HG02642 (cell line): ENCODE measurements at regions not wholly inside any gene's neighbourhood (a gene's known extent, or its start where the extent isn't known, plus 50 kb on each side); places are given as distances from the start of the nearest gene placed in this dataset.
"Not testable (repeated sequence)": the region's sequence is repeated elsewhere in the genome, so short reads cannot be mapped to it uniquely, and the experiment has no call there.

Experiments used
- ATAC-seq: cut with Tn5 transposase; IDR thresholded peaks from one replicate; pipeline ENCODE4 v1.9.1; 2021; ENCODE audit warnings: mild to moderate bottlenecking; ENCODE audit not compliant: unreplicated experiment, poor library complexity

DNA sequence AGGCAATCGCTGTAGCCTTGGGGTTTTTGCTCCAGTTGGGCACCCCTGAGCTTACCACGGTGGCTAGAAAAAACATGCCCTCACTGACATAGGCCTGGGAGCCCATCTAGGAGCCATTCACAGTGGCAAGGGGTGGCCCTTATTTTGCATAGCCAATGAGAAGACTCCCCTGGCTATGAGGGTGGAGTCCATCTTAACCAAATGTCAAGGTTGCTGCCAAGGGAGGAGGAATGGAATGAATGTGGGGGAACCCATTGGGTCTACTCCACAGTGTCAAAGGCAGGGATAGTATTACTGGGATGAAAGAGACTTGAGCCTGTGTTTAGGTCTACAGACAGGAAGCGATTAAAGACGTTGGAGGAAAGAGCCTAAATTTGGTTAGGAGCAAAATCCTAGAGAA is 295.7 kb upstream of the PLGLB2 start:
- not testable (repeated sequence) for ATAC-seq

DNA sequence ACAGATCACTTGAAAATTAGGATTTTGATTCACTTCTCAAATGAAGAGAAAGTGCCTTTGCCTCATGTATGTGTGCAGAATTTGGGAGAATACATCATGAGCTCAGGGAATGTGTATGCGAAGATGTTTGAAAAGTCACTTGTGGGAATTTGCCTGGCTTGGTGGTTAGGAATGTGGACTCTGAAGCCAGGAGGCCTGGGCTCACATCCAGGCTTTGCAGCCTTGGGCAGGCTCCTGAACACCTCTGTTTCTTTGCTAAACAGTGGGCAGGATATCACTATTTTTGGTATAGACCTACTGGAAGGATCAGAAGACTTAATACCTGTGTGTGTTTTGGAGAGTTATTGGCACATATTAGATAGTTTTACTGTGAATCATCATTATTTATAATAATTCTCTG is 295.0 kb upstream of the PLGLB2 start:
- ATAC-seq: not testable (repeated sequence)

DNA sequence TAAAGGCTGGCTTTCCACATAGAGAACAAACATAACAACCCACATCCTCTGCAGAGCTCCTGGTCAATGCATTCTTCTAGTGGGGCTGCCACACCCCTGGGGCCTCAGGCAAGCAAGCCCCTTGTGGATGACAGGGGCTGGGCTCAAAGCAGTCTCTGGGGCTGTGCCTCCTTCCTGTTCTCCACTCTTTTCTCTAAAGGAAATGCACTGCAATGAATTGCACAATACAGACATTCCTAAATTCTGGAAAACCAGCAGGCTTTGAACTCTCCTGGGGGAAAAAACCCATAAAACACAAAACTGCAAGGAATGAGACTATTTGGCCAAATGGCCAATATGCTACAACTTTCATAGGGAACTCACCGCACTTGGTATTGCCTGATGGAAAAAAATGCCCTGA is 293.9 kb upstream of the PLGLB2 start:
- ATAC-seq: not testable (repeated sequence)

DNA sequence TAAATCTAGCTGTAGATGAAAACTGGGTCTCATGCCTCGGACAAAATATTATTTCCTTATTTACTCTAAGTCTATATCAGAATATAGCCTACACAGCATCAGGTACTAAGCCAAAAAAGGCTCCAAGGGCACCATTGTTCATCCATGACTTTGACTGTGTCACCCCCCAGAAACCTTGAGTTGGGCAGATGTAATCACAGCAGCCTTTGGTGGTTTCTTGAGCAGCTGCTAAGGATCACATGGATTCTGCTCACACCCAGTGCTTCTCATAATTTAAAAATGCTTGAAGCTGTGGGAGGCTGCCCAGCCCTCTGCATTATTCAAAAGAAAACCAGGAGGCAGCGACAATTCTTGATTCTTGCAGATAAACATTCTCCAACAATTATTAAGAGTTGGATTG is 293.5 kb upstream of the PLGLB2 start:
- ATAC-seq: not testable (repeated sequence)

DNA sequence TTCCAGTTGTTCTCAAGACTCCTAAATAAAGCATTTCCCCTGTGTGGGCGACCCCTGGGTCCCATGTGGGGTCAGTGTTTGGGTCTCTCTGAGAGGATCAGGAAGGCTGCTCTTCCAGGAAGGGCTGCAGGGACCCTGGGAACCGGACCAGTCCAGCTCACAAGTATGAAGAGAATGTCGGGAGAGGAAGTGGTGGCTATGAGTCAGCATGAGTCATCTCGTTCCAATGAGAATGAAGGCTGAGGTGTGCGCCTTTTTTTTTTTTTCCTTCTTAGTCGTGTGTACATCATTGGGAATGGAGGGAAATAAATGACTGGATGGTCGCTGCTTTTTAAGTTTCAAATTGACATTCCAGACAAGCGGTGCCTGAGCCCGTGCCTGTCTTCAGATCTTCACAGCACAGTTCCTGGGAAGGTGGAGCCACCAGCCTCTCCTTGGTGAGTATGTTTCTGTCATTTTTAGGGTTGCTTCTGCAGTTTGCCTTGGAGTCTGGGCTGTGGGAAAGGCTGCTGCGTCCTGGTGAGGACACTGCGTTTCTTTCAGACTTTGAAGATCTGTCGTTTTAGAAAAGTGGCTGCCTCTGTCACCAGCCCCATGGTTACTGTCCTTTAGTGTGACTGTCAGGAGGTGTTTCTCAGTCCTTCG is 292.6 kb upstream of the PLGLB2 start:
- peak; percentile 56 for ATAC-seq

DNA sequence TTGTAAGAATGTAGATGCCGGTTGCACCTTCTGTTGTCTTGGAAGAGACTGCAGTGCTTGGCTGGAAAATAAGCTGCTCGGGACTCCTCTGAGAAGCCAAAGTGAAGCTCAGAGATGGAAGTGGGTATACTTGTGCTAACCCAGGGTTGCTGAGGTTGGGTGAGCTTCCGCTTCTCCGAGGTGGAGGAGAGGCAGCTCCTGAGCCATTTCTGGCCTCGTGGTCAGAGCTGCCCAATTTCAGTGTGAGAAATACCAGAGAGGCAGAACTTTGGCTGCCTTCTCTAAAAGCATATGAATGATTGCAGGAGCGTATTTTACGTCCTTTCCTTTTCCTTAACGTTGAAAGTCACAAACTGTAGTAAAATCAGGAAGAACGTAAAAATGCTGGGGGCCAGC is 292.0 kb upstream of the PLGLB2 start:
- peak; percentile 40 for ATAC-seq

DNA sequence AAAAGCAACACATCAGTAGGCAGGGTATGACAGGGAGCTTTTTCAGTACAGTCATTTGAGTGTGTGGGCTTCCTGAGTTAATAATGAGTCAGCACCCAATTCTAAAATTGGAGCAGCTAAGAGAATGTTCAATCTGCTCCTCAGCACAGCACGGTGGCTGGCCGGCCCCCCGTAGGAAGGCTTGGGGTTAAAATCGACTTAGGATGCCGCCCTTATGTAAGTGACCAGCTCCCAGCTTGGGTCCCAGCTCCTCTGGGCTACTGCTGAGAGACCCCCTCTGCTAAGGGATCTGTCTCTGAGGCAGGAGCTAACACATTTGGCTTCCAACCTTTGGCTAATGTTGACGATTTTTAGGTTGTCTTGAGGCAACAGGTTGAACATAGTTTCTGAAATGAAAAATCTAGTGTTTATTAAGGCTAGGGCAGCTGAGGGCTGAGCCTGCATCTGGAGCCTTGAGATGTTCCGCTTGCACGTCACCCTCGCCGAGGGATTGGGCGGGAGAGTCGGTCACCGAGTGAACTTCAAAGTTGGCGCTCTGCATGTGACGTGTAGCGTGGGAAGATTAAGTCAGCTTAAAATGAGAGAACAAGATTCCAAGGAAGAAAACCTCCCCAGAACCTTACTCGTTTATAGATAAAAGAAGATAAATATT is 291.3 kb upstream of the PLGLB2 start:
- ATAC-seq: peak; percentile 78

DNA sequence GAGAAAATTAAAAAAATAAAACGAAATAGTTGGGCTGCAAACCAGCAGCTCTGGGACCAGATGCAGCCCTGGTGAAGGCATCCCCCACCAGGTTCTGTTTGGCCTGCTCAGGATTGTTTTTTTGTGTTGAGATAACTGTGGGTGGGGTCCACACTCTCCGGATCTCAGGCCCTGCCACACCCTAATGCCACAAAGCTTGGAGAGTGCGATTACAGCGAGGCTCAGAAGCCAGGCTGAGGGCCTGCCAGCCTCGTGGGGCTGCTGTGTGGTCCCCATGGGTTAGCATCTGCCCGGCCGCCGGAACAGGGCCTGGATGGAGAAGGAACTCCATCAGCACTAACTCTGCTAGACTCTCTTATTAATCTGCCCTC is 290.8 kb upstream of the PLGLB2 start:
- not testable (repeated sequence) for ATAC-seq

DNA sequence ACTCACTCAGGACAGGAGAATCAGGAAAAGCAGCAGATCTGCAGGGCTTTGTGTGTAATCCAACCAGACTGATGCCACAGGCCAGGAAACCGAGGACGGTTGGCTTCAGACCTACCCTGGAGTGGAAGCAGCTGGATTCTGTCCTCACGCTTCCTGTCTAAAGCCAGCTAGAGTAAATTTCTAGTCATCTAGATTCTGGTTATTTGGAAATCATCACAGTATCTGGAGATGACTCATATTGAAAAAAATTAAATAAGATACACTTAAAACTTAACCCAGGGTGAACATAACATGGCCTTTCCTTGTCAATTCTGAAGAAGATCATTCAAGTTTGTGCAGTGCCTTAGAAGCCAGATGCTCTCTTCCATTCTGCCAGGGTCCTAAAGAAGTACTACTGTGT is 288.9 kb upstream of the PLGLB2 start:
- not testable (repeated sequence) for ATAC-seq

DNA sequence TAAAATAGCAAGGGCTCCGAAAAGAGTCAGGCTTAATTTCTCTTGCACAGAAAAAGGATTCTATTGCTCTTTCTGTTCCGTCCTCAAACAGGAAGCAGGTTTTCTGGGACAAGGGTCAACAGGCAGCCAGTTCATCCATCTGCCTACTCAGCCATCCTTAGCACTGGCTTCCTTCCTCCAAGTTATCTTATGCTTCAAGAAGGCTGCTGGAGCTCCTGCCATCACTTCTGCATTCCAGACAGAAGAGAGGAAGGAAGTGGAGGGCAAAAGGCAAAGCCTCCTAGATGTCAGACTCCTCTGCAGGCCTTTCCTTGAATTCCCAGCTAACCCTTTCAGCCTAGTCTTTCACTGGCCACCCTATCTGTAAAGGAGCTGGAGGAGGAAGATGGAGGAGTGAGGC is 287.8 kb upstream of the PLGLB2 start:
- ATAC-seq: not testable (repeated sequence)

DNA sequence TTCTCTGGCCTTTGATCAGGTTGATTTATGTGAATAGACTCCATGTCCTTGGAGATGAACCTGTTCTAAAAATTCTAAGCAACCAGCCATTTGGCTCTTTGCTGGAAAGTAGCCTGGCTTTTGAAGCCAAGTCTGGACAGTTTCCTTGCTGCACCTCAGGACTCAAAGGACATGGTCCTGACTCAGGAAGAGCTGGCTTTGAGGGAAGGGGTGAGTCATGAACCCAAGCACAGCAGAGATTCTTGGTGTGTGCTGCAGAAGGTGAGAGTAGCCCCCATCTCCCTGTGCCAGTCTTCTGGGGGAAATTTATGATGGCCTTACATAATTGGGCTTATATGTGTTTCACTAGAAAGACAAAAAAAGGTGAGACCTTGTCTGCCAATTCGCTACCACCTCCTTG is 287.2 kb upstream of the PLGLB2 start:
- ATAC-seq: not testable (repeated sequence)

DNA sequence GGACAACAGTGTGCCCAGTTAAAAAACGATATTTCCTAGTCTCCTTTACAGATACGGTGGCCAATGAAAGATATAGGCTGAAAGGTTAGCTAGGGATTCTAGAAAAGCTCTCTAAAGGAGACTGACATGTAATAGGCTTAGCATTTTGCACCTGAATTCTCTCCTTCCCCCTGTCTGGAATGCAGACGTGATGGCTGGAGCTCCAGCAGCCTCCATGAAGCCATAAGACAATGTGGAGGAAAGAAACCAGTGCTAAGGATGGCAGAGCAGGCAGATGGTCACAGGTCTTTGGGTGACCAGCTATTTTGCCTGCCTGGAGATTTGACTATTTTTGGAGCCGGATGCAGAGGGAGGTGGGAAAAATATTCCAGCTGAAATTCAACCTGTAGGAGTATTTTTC is 286.2 kb upstream of the PLGLB2 start:
- ATAC-seq: not testable (repeated sequence)

DNA sequence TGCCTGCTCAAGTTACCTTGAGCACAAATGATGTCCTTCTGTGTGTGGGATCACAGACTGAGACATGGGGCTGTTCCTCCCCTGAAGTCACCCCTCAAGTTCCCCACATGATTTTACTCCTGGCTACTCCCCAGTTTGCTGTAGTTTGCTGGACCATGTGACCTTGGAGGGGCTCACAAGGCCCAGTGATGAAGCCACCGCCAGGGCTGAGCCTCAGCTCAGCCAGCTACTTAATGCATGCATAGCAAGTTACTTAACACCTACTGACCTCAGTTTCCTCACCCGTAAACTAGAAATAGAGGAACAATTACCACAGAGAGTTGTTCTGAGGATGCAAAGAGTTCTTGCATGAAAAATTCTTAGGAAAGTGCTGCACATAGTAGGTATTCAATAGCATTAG is 283.7 kb upstream of the PLGLB2 start:
- not testable (repeated sequence) for ATAC-seq

DNA sequence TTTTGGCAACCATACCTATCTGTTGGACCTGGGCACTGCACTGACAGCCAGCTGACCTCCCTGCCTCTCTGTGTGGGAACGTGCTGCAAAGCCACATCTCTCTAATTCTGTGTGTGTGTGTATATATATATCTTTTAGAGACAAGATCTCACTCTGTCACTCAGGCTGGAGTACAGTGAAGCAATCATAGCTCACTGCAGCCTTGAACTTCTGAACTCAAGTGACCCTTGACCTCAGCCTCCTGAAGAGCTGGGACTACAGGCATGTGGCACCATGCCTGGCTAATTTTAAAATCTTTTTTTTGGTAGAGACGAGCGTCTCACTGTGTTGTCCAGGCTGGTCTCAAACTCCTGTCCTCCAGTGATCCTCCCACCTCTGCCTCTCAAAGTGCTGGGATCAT is 282.2 kb upstream of the PLGLB2 start:
- not testable (repeated sequence) for ATAC-seq

DNA sequence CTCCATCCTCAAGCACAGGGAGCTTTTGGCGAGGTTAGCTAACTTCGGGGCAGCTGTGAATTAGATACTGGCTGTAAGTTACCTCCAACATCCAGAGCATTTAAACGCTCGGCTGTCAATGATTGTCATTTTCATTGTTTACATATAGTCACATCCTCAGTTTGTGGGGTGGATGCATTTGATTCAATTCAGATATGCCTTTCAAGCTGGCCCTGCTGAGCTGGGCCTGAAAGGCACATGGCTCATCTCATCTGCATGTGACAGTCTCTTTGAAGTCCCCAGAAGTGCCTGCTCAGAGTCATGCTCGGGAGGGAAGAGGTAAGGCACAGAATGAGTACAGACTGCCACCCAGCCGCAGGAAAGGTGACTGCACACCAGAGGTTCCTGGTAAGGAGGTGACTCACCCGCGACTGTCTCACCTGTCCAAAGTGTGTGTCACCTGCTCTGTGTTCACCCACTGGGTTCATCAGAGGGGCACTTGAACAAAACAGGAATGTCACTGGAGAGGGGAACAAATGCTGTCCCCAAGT is 281.2 kb upstream of the PLGLB2 start:
- ATAC-seq: peak; percentile 49

DNA sequence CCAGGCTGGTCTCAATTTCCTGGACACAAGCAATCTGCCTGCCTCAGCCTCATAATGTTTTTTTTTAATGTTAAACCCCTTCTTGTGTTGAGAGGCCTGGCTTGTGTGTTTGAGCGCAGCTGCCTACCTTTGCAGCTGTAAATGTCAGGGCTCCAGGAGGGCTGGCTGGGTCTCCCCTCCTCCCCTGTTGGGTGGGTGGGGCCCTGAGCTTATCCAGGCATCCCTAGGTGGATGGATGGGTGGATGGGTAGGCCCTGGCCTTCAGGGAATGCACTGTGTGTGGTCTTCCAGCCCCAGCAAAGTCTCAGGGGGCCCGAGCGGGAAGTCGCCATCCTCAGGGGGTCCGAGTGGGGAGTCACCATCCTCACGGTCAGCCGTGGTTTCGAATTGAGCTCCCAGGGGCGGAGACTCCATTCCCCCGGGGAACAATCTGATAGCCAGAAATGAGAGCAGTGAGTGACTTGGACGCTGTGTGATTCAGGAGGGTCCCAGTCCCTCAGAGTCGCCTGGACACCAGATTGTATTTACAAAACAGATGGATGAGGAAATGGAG is 279.4 kb upstream of the PLGLB2 start:
- ATAC-seq: not testable (repeated sequence)

DNA sequence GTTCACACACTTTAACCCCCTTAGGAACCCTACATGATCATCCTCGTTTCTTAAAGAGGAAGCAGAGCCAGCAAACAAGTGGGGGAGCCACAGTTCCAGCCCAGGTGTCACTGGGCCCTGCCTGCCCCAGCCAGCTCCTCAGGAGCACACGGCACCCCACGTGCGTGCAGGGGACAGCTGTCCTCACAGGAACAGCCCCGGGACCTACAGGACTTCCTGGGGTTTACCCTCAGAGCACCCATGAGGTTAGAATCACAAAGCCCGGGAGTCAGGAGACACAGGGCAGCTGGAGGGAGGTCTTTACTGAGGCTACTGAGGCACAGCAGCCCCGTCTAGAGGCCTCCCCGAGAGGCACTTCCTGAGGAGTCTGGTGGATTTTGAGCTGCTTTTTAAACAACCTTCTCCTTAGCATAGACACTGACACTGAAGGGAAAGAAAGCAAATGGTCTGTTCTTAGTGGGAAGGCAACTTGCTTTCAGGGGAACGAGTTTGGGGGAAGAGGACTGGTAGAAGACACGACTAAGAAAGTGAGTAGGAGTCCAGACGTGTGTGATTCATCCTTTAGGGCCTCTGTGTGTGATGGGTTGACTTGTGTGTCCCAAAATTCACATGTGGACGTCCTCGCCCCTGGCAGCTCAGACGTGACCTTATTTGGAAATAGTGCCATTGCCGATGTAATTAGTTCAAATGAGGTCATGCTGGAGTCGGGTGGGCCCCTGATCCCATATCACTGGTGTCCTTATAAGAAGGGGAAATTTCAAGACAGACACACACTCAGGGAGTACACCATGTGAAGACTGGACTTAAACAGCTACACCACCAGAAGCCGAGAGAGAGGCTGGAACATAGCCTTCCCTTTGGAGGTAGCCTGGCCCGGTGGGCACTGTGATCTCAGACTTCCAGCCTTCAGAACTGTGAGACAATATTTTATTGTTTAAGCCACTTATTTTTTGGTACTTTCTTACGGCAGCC is 278.4 kb upstream of the PLGLB2 start:
- ATAC-seq: peak; percentile 56

DNA sequence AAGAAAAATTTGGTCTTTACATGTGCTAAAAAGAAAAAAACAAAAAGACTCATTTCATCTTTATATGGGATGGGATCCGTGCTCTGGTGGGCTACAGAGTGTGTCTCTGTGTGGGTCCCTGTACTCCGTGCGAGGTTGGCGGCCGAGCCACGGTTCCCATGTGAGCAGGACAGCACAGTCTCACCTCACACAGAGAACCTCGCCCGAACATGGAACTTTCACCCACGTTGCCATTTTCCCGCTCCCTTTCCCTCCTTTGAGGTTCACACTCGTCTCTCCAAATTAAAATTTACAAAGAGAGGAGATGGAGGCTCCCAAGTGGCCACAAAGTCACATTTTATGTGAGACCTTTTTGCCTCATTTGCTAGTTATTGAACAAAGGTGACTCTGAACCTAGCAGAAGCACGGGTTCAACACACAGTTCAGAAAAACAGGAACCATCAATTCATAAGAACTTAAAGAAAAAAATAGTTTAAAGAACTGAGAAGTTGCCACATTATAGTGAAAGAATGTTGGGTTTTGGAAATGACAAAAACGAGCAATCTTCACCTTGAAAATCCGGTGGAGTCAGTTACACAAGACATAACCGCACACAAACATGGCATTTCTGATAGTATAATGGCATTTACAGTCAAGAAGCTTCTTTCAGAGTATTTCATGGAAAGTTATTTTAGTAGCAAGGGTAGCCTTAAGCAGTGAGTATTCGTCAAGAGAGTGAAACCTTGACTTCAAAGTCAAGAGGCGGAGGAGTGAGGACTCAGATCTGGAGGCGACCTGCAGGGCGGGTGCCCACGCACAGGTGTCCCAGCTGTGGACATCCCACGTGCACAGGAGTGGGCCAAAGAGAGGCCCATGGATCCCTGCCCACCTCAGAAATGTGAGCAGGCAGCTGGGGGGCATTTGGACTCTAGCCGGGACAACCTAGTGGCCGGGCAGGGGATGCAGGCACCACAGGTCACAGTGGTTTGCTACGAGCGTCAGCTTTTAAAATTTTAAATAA is 277.2 kb upstream of the PLGLB2 start:
- ATAC-seq: peak; percentile 44

DNA sequence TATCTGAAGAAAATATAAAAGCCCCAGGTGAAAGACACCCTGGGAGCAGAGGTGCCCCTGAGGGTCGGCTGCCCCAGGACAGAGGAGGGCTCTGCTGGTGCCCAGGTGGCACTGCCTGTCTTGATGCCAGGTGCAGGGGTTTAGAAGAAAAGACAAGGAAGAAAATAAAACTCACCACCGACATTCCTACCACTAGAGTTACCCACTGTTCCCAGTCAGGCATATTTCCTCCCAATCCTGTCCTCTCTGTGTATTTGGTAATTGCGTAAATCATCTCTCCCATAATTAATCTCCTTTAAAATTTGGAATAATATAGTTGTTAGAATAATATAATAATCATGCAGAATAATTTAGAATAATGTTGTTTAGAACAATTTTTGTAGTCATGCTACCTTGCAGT is 276.4 kb upstream of the PLGLB2 start:
- not testable (repeated sequence) for ATAC-seq
